HFFc6 (cell line): ENCODE measurements at regions not wholly inside any gene's neighbourhood (a gene's known extent, or its start where the extent isn't known, plus 50 kb on each side); places are given as distances from the start of the nearest gene placed in this dataset.

Source experiments
- DNase-seq: peaks from one replicate; pipeline ENCODE4 v3.0.0-alpha.2; 2018
- H3K27ac Mint-ChIP-seq: 2 replicates; pipeline ENCODE4 v1.8.0; 2020; ENCODE audit warnings: mild to moderate bottlenecking, mixed read lengths
- H3K27me3 Mint-ChIP-seq: 2 replicates; pipeline ENCODE4 v1.8.0; 2021; ENCODE audit warnings: mild to moderate bottlenecking, moderate library complexity, mixed read lengths; ENCODE audit not compliant: insufficient read depth
- H3K36me3 Mint-ChIP-seq: 2 replicates; pipeline ENCODE4 v1.8.0; 2021; ENCODE audit warnings: low read depth, mixed read lengths
- H3K4me1 Mint-ChIP-seq: 2 replicates; pipeline ENCODE4 v1.8.0; 2020; ENCODE audit warnings: low read depth, mixed read lengths
- H3K4me3 Mint-ChIP-seq: 2 replicates; pipeline ENCODE4 v1.8.0; 2020; ENCODE audit warnings: mild to moderate bottlenecking, moderate library complexity, mixed read lengths
- H3K9me3 Mint-ChIP-seq: 2 replicates; pipeline ENCODE4 v1.8.0; 2020; ENCODE audit warnings: mild to moderate bottlenecking, mixed read lengths
- CTCF ChIP-seq: fragments of 200-600 bp; sonication (generic); IDR thresholded peaks from 2 replicates; pipeline ENCODE4 v1.5.0; 2021; ENCODE audit warnings: antibody characterized with exemption, mild to moderate bottlenecking

DNA sequence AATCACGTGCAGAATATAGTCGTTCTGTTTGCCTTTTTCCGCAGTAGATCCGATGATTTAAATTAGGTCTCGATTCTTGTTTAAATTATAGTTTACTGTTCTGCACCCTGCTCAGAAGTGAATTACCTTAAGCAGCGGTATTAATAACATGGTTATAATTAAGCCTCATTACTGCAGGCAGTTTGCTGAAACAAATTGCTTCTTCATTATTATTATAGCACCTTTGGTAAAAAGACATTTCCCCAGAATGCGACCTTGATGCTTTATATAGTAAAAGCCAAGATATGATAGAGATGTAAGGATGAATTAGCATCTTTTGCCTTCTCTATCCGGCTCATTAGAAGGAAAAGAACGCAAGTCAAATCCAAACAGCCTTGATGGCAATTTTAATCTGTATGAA lies 625.2 kb upstream of the CADM1 start:
- no peak for TF ChIP-seq CTCF
- Mint-ChIP-seq H3K27me3 (no peaks in the 10 kb centered on the region; the same call in 1 of the 2 replicates), H3K4me1 (no peaks in the 10 kb centered on the region), H3K27ac (no peak overlapping the region), H3K4me3 (no peak overlapping the region), H3K9me3 (peaks cover 55% of the 10 kb centered on the region), H3K36me3 (peaks cover 5% of the 10 kb centered on the region; the same call in 1 of the 2 replicates)
- DNase-seq, result no peak

DNA sequence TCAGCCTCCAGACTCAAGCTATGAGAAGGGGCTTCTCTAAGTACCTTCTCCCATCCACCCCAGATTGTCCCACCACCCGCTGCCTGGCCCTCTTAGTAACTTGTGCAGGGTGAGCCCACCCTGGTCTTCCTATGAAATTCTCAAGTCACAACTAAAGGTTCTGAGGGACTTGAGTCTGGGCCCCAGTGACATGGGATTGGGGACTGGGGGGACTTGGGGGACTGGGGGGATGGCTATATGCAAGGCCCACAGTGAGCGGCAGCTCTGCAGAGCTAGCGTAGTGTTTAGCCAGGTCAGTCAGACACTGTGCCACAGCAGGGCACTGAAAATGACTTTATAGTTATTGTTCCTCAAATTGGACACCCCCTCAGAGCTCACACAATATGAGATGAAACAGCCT lies 622.3 kb upstream of the CADM1 start:
- H3K27ac Mint-ChIP-seq, result no peak overlapping the region
- H3K4me1 Mint-ChIP-seq, result no peaks in the 10 kb centered on the region
- peaks cover 5% of the 10 kb centered on the region; the same call in 1 of the 2 replicates for H3K36me3 Mint-ChIP-seq
- H3K4me3 Mint-ChIP-seq, result no peak overlapping the region
- TF ChIP-seq CTCF, result no peak
- H3K9me3 Mint-ChIP-seq, result peaks cover 59% of the 10 kb centered on the region
- no peaks in the 10 kb centered on the region; the same call in 1 of the 2 replicates for H3K27me3 Mint-ChIP-seq
- no peak for DNase-seq

GRCh38 chr11:116124922-116125714 lies 620.9 kb upstream of the CADM1 start:
- Mint-ChIP-seq H3K4me1 (no peaks in the 10 kb centered on the region), H3K4me3 (no peak overlapping the region), H3K27me3 (no peaks in the 10 kb centered on the region), H3K36me3 (peaks cover 5% of the 10 kb centered on the region; the same call in 1 of the 2 replicates), H3K27ac (no peak overlapping the region), H3K9me3 (peaks cover 55% of the 10 kb centered on the region)
- no peak for DNase-seq
- TF ChIP-seq CTCF, result no peak

- no peak for TF ChIP-seq CTCF
- Mint-ChIP-seq H3K9me3 (peaks cover 58% of the 10 kb centered on the region), H3K27me3 (no peaks in the 10 kb centered on the region), H3K36me3 (peaks cover 5% of the 10 kb centered on the region; the same call in 1 of the 2 replicates), H3K27ac (no peak overlapping the region), H3K4me3 (no peak overlapping the region), H3K4me1 (no peaks in the 10 kb centered on the region)
- no peak for DNase-seq
These were observed 619.5 kb upstream of the CADM1 start for GRCh38 chr11:116123739-116124138.

DNA sequence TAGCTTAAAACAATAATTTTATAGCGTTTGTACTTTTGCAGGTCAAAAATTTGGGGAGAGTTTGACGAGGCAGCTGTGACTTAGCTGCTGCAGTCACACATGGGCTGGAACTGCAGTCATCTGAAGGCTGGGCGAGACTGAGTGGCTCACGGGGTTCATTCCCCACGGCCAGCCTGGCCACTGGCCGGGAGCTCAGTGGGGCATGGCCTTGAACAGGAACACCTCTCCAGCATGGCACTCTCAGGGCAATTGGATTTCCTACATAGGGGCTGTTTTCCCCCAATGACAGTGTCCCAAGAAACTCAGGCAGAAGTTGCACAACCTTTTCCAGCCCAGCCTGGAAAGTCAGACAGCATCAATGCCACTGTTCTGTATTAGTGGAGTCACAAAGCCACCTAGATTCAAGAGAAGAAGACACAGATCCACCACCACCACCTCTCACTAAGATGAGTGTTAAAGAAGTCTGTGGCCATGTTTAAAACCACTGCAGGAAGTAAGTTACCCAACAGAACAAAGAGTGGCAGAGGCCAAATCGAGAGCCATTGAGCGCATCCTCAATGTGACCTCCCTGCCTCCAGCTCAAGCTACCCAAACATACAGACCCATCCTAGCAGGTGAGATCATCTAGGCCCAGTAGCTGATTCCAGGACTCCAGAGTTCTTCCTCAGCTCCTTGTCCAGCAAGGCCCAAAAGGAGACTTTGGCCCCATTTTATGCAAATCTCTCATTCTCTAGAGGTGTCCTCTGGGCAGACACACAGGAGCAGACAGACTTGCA lies 618.7 kb upstream of the CADM1 start:
- DNase-seq, result no peak
- Mint-ChIP-seq H3K9me3 (peaks cover 65% of the 10 kb centered on the region), H3K27ac (no peak overlapping the region), H3K4me1 (no peaks in the 10 kb centered on the region), H3K27me3 (no peaks in the 10 kb centered on the region), H3K4me3 (no peak overlapping the region), H3K36me3 (peaks cover 5% of the 10 kb centered on the region; the same call in 1 of the 2 replicates)
- TF ChIP-seq CTCF, result no peak
